Colonic mucosa (tissue), 4 donors: ENCODE measurements at regions not wholly inside any gene's neighbourhood (a gene's known extent, or its start where the extent isn't known, plus 50 kb on each side); places are given as distances from the start of the nearest gene placed in this dataset.

Experiments
- DNase-seq: peaks from one replicate; pipeline ENCODE4 v3.0.0-alpha.2; 2020
- H3K27ac ChIP-seq: fragments of 200-600 bp; one replicate; pipeline ENCODE4 v1.8.0; 2021
- H3K27me3 ChIP-seq: fragments of 200-600 bp; one replicate; pipeline ENCODE4 v1.8.0; 2021
- H3K36me3 ChIP-seq: fragments of 200-600 bp; one replicate; pipeline ENCODE4 v1.8.0; 2021
- H3K4me1 ChIP-seq: fragments of 200-600 bp; one replicate; pipeline ENCODE4 v1.8.0; 2021; ENCODE audit warnings: mild to moderate bottlenecking
- H3K4me3 ChIP-seq: fragments of 200-600 bp; one replicate; pipeline ENCODE4 v1.8.0; 2021
- H3K9ac ChIP-seq, 2 donors: one replicate each; pipeline ENCODE4 v1.7.0; 2013; ENCODE audit warnings: control low read depth in 2 of 2, low read depth in 2 of 2, low read length in 2 of 2
- H3K9me3 ChIP-seq: fragments of 200-600 bp; one replicate; pipeline ENCODE4 v1.8.0; 2021
- intact Hi-C: fragments of 100-400 bp; cut with DNase I; formaldehyde crosslinking; loops from one replicate; pipeline ENCODE4 v1.14.1; 2022
- TF ChIP-seq, protein P1 (sequence below): fragments of 200-600 bp; IDR thresholded peaks from one replicate; pipeline ENCODE4 v1.8.0; 2022; ENCODE audit warnings: antibody characterized with exemption, mild to moderate bottlenecking
- donor health status: healthy.
- donor health status: DM: no; HTN: no; CAD: no.
- donor health status: DM: no; HTN: no; CAD: no.

DNA sequence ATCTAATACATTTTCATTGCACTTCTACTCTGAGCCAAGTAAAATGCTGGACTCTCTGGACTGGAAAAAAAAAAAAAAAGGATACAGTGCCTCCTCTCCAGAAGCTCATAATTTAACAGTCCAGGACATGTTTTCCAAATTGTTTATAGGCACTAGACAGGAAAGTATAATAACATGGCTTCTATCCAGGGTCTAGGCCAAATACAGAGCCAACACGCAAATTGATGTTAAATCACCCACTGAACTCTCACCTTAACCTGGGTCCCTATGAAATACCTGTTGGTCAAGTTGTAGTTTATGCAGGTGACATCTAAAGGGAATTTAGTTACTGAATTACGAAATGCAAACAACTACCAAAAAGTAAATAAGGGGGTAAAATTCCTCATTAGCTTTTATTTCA, 428.7 kb upstream of the LUZP2 start:
- Histone ChIP-seq H3K27ac (no peak overlapping the region), H3K9ac (no peak overlapping the region), H3K4me1 (no peaks in the 10 kb centered on the region), H3K4me3 (no peak overlapping the region), H3K27me3 (no peaks in the 10 kb centered on the region), H3K36me3 (no peaks in the 10 kb centered on the region), H3K9me3 (no peaks in the 10 kb centered on the region)
- no peak for DNase-seq
- intact Hi-C loops: no loop called here
- TF ChIP-seq, protein P1, sequence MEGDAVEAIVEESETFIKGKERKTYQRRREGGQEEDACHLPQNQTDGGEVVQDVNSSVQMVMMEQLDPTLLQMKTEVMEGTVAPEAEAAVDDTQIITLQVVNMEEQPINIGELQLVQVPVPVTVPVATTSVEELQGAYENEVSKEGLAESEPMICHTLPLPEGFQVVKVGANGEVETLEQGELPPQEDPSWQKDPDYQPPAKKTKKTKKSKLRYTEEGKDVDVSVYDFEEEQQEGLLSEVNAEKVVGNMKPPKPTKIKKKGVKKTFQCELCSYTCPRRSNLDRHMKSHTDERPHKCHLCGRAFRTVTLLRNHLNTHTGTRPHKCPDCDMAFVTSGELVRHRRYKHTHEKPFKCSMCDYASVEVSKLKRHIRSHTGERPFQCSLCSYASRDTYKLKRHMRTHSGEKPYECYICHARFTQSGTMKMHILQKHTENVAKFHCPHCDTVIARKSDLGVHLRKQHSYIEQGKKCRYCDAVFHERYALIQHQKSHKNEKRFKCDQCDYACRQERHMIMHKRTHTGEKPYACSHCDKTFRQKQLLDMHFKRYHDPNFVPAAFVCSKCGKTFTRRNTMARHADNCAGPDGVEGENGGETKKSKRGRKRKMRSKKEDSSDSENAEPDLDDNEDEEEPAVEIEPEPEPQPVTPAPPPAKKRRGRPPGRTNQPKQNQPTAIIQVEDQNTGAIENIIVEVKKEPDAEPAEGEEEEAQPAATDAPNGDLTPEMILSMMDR: no peak

DNA sequence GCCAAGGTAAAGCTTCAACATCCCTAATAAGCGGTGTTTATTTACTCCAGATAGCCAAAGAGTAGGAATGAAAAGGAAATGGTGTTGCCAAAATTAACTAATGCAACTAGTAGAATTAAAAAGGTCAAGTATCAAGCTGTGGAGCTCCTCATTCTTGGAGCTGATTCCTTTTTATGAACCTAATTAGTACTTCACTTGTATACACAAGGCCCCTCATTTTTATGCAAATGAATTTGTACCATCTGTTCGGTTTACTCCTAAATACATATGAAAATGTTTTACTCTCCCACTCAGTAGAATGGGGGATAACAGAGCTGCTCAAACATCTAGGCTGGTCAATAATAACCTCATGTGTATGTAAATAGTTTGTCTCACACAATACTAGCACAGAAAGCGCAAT, 426.4 kb upstream of the LUZP2 start:
- H3K9ac ChIP-seq: no peak overlapping the region
- TF ChIP-seq, protein P1: no peak
- DNase-seq: no peak
- H3K27me3 ChIP-seq: no peaks in the 10 kb centered on the region
- no peaks in the 10 kb centered on the region for H3K36me3 ChIP-seq
- no peaks in the 10 kb centered on the region for H3K4me1 ChIP-seq
- no peaks in the 10 kb centered on the region for H3K9me3 ChIP-seq
- intact Hi-C loops: no loop called here
- H3K27ac ChIP-seq: no peak overlapping the region
- no peak overlapping the region for H3K4me3 ChIP-seq

DNA sequence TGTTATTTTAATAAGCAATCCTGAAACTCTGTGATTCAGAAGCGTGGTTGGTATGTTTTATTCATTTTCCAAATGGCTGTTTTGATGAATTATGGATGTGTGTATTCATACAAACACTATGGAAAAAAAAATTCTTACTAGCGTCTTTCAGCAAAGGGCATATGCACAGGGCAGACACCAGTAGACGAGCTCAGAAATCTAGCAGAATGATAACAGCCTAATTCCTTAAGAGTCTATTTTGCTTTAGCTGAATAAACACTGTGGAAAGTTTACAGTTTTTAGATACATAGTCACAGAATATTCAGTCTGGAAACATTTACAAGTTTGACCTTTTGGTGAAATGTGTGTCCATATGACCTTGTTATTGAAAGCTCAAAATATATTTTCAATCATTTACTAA, 418.8 kb upstream of the LUZP2 start:
- H3K9me3 ChIP-seq: no peaks in the 10 kb centered on the region
- H3K4me1 ChIP-seq: no peaks in the 10 kb centered on the region
- no peak overlapping the region for H3K9ac ChIP-seq
- DNase-seq: no peak
- no peak overlapping the region for H3K4me3 ChIP-seq
- no peak overlapping the region for H3K27ac ChIP-seq
- no peaks in the 10 kb centered on the region for H3K27me3 ChIP-seq
- intact Hi-C loops: no loop called here
- no peaks in the 10 kb centered on the region for H3K36me3 ChIP-seq
- TF ChIP-seq, protein P1: no peak

DNA sequence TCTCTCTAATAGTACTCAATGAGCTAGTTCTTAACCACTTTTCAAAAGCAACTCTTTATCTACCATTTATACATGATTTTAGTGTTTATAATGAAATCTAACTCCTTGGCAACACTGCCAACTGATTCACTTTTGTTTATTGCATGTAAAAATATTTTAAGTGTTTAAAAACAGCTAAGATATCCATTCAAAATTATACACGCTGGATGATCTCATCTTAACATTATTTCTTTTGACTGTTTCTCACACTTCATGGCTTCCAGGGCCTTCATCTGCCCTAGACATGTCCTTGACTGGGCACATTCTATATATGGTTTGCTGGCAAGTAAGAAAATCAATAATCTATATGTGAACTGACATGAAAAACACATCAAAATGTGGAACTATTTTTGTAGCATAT, 414.6 kb upstream of the LUZP2 start:
- intact Hi-C loops: no loop called here

DNA sequence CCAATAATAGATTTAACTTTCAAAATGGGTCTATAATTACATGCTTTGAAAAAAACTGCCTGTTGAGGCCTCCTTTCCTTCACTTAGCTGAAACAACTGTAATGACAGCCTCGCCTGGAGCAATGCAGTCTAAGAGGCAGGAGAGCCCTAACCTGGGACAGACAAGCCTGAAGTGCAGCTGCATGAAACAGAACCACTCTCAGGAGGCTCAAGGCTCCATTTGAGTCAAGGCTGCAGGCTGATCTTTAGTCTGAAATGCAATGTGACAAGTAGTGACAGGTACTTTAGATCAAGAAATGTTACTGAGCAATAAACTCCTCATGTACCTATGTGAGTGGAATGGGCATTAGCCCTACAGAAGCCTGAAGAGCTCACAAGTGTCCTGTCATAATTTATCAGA, 414.0 kb upstream of the LUZP2 start:
- intact Hi-C loops: no loop called here
- TF ChIP-seq, protein P1: no peak
- no peaks in the 10 kb centered on the region for H3K4me1 ChIP-seq

More for the DNA sequence above, 414.6 kb upstream of the LUZP2 start:
- no peak for DNase-seq
- H3K27ac ChIP-seq: no peak overlapping the region
- H3K4me3 ChIP-seq: no peak overlapping the region
- no peaks in the 10 kb centered on the region for H3K27me3 ChIP-seq
- no peaks in the 10 kb centered on the region for H3K36me3 ChIP-seq
- TF ChIP-seq, protein P1: no peak
- no peaks in the 10 kb centered on the region for H3K9me3 ChIP-seq
- H3K4me1 ChIP-seq: no peaks in the 10 kb centered on the region
- no peak overlapping the region for H3K9ac ChIP-seq

DNA sequence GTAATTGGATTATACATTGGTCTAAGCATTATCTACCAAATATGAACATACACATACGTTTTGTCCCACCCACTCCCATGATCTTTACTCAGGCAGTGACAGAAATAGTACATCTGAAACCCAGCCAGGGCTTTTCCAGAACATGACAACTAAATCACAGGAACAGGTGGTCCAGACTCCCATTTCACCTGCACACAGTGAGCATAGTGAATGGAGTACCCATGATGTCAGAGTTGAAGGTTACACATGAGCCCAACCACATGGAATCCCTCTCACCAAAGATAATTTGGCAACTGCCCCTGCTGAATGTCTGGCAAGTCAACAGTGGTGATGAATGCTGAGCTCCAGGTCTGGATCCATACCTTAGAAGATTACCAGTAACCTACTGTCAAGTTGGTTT, 411.9 kb upstream of the LUZP2 start:
- no peaks in the 10 kb centered on the region for H3K27me3 ChIP-seq
- no peaks in the 10 kb centered on the region for H3K36me3 ChIP-seq
- no peak overlapping the region for H3K4me3 ChIP-seq
- no peaks in the 10 kb centered on the region for H3K9me3 ChIP-seq
- DNase-seq: no peak
- no peak overlapping the region for H3K27ac ChIP-seq
- H3K4me1 ChIP-seq: no peaks in the 10 kb centered on the region
- no peak overlapping the region for H3K9ac ChIP-seq
- intact Hi-C loops: no loop called here
- TF ChIP-seq, protein P1: no peak

More for the DNA sequence above, 414.0 kb upstream of the LUZP2 start:
- Histone ChIP-seq H3K27me3 (no peaks in the 10 kb centered on the region), H3K36me3 (no peaks in the 10 kb centered on the region), H3K4me3 (no peak overlapping the region), H3K27ac (no peak overlapping the region), H3K9ac (no peak overlapping the region), H3K9me3 (no peaks in the 10 kb centered on the region)
- DNase-seq: no peak
